ENCODE measurements at regions not wholly inside any gene's neighbourhood (a gene's known extent, or its start where the extent isn't known, plus 50 kb on each side); places are given as distances from the start of the nearest gene placed in this dataset.

- no peak for TF ChIP-seq TAF1 (IDR thresholded peaks at IDR 0.05; ENCODE audit: borderline replicate concordance, low read depth, low read length)
- no peak for TF ChIP-seq POLR2A (IDR thresholded peaks at IDR 0.05; ENCODE audit: low read depth, low read length)
Observed at GRCh38 chr6:84847390-84848160, 83.2 kb upstream of the TBX18 start.

All from GM12892 (cell line).